ENCODE measurements at regions not wholly inside any gene's neighbourhood (a gene's known extent, or its start where the extent isn't known, plus 50 kb on each side); places are given as distances from the start of the nearest gene placed in this dataset.

GRCh38 chr22:49600891-49601431 lies 226.7 kb downstream of the BRD1 start:
- DNase-seq = no peak

GRCh38 chr22:49600468-49600867 lies 227.2 kb downstream of the BRD1 start:
- DNase-seq = no peak

GRCh38 chr22:49599691-49600455 lies 227.8 kb downstream of the BRD1 start:
- DNase-seq = no peak

- DNase-seq = no peak
Observed at GRCh38 chr22:49599039-49599438, 228.6 kb downstream of the BRD1 start.

- no peak for DNase-seq
Observed at GRCh38 chr22:49598338-49598737, 229.3 kb downstream of the BRD1 start.

GRCh38 chr22:49597428-49598039 lies 230.1 kb downstream of the BRD1 start:
- DNase-seq = no peak

- DNase-seq = no peak
Observed at GRCh38 chr22:49595465-49596078, 232.1 kb downstream of the BRD1 start.

GRCh38 chr22:49594078-49594477 lies 233.6 kb downstream of the BRD1 start:
- no peak for DNase-seq

- DNase-seq = no peak
Observed at GRCh38 chr22:49593509-49593908, 234.2 kb downstream of the BRD1 start.

- no peak for DNase-seq
Observed at GRCh38 chr22:49592780-49593501, 234.7 kb downstream of the BRD1 start.

GRCh38 chr22:49590851-49591445 lies 236.7 kb downstream of the BRD1 start:
- no peak for DNase-seq

- DNase-seq = no peak
Observed at GRCh38 chr22:49590381-49590780, 237.3 kb downstream of the BRD1 start.

- DNase-seq = no peak
Observed at GRCh38 chr22:49589811-49590210, 237.9 kb downstream of the BRD1 start.

- DNase-seq = no peak
Observed at GRCh38 chr22:49589301-49589700, 238.4 kb downstream of the BRD1 start.

- DNase-seq = no peak
Observed at GRCh38 chr22:49588739-49589138, 238.9 kb downstream of the BRD1 start.

GRCh38 chr22:49587987-49588386 lies 239.7 kb downstream of the BRD1 start:
- DNase-seq = no peak

GRCh38 chr22:49587421-49587820 lies 240.3 kb downstream of the BRD1 start:
- DNase-seq = no peak

GRCh38 chr22:49586873-49587272 lies 240.8 kb downstream of the BRD1 start:
- DNase-seq = no peak

- no peak for DNase-seq
Observed at GRCh38 chr22:49586244-49586748, 241.4 kb downstream of the BRD1 start.

GRCh38 chr22:49585461-49586243 lies 242.0 kb downstream of the BRD1 start:
- no peak for DNase-seq

- no peak for DNase-seq
Observed at GRCh38 chr22:49583886-49584505, 243.7 kb downstream of the BRD1 start.

All from NCI-H187 (cell line).